ENCODE measurements at regions not wholly inside any gene's neighbourhood (a gene's known extent, or its start where the extent isn't known, plus 50 kb on each side); places are given as distances from the start of the nearest gene placed in this dataset.
"Not testable (repeated sequence)": the region's sequence is repeated elsewhere in the genome, so short reads cannot be mapped to it uniquely, and the experiment has no call there.

DNA sequence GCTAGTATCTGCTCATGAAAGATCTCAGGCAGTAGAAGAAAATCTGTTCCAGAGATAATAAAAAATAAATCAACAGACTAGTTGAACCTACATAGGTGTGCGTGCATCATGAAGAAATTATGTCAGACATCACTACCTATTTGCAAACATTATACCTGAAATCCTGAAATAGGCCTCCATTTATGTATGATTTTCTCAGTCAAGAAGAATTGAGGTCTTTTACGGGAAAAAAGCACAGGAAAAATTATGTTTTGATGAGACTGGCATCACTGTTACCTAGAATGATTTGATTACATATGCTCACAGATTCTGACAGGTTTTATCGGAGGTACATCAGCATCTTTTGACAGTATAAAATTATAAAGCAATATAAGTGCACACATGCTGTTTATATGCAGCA lies 1570.5 kb upstream of the NUDT12 start:
- no peak for DNase-seq

- DNase-seq: no peak
Observed at GRCh38 chr5:105132581-105132980, 1570.0 kb upstream of the NUDT12 start.

DNA sequence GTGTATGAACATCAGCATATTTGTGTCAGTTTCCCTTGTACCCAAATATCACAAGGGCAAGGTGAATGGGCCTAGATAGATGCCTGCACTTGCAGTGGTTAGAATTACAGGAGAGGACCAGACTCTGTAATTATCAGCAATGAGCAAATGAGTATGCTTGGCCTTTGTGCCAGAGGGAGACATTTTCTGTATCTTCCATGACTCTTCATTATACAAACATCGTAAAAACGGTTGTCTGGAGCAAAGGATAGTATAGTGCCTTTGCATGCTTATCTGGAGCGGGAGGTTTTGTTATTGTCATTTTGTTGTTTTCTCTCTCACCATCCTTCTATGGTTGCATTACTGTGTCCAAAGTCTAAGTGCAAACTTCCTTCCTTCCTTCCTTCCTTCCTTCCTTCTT lies 1568.5 kb upstream of the NUDT12 start:
- no peak for DNase-seq

DNA sequence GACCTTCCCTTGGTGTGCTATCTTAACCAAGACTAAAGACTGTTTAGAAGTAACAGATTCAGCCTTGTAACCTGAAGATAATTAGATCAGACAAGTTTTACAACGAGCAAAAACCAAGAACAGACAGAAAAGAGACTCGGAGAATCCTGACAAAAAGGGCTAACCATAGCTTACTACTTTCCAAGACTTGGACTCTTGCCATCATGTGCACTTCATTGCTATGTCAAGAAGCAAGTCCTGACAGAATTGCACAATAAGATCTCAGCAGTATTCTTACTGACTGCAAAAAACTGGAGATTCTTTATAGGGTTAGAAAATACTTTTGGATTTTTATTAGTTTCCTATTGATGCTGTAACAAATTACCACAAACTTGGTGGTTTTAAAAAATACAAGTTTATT lies 1539.0 kb upstream of the NUDT12 start:
- no peak for DNase-seq

DNA sequence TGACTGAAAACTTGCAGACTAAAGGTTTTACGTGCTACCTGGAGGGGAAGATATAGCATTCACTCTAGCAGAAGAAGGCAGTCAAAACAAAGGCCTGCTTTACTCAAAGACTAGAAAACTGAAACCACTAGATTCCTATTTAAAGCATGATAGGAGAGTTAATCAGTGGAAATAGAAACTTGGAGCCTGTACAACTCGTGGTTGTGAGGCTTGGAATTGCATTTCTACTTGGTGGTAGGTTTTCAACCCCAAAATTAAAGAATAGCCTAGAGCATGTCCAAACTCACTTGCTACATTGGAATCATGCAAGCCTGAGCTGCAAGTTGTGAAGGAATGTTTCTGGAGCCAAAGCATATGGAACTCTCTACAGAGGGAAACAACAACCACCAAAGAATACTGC lies 1526.4 kb upstream of the NUDT12 start:
- DNase-seq: no peak

DNA sequence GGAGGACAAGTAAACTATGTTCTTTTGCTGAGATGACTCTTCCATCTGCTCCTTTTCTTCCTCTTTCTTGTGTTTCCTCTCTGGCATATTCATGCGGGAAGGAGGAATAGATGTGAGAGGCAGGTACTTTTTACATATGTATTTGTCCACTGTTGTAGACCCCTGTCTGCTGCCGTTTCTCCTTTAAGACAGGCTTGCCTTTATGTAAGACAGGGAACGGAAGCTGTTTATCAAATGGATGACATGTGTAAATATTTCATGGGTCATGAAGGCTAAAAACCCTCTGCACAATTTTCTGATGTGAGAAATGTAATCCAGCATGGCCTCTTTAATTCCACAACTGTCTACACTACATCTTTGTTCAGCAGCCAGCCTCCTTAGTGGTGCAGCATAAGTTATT lies 1525.5 kb upstream of the NUDT12 start:
- no peak for DNase-seq

DNA sequence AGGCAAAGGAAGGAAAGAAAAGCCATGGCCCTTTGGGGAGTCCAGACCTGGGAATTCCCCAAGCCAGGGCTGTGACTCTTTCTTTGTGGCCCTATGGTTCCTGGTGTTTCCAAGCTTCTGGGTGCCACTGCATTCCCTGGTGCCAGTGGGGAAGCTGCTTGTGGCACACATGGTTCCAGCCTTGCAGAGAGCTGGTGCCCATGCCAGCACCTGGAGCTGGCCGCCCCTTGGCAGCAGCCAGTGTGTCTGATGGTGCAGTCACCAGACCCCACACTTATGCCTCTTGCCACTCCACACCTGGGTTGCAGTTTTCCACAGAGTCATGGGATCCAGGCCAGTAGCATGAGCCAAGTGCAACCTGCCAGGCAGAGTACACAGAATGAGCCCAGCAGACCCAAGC lies 1495.3 kb upstream of the NUDT12 start:
- DNase-seq: no peak

- DNase-seq: no peak
Observed at GRCh38 chr5:105057001-105057436, 1494.4 kb upstream of the NUDT12 start.

GRCh38 chr5:105054406-105054805 lies 1491.8 kb upstream of the NUDT12 start:
- no peak for DNase-seq

DNA sequence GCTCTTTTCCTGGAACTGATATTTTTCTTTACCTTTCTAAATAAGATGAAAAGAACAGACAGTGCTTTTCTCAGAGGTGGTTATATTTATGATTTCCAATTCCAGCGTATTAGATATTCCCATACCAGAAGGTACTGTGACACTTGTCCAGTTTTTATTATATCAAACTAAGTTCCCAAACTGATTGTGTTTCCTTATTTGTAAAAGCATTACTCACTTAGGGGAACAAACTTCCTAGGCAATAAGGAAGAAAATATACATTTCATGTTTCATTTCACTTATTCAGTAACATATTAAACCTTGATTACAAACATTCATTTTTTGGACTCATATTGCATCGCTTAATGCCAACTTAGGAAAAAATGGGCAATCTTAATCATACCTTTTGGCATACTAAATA lies 1480.0 kb upstream of the NUDT12 start:
- DNase-seq: no peak

- DNase-seq: not testable (repeated sequence)
Observed at GRCh38 chr5:105036814-105037213, 1474.2 kb upstream of the NUDT12 start.

DNA sequence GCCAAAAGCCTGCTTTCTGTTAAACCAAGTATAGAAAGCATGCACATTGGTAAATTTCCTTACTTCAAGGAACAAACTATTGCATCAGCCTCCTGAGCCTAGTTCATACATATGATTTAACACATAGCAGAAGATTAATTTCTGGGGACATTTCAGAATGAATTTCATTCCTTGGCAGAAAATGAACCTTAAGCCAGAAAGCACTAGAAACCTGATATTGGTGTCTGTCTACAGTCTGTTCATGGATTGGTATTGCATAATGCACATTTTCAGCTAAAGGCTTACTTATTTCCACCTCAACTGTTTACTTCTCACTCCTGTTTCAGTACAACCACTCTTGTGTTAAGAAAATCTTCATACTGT lies 1471.8 kb upstream of the NUDT12 start:
- DNase-seq: no peak

GRCh38 chr5:105033637-105034400 lies 1471.2 kb upstream of the NUDT12 start:
- DNase-seq: no peak

- no peak for DNase-seq
Observed at GRCh38 chr5:105032917-105033316, 1470.3 kb upstream of the NUDT12 start.

DNA sequence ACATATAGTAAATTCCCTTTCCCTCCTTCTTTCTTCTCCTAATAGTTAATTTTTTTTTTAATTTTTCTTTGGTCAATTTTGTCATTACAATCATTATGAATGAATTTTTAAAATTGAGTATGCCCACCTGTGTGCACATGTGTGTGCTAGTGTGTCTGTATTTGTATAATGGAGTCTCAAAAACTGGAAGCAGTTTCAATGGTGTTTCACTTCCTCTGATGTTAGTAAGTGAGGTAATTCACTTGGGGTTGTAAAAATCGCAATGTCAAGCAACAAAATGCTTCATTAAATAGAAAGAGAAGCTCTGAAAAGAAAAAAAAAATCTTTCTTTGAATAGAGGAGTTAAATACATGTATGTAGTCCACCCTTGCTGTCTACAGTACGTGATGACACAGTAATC lies 1467.6 kb upstream of the NUDT12 start:
- no peak for DNase-seq

- no peak for DNase-seq
Observed at GRCh38 chr5:105015098-105015497, 1452.5 kb upstream of the NUDT12 start.

DNA sequence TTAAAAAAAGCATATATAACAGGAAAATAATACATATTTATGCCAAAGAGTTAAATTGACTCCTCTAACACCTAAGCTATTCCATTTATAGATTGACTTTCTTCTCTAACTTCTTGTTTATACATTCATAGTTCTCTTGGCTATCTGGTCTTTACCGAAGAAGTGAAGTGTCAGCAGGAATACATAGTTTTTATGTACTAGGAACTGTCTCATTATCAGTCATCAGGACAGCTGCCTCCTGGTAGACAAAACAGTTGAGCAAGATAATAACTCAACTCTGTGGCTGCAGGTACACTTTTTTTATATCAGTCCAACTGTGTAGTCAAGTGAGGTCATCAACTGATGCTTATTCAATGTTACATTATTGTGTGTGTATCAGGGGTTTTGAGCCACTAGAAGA lies 1436.0 kb upstream of the NUDT12 start:
- DNase-seq: no peak

DNA sequence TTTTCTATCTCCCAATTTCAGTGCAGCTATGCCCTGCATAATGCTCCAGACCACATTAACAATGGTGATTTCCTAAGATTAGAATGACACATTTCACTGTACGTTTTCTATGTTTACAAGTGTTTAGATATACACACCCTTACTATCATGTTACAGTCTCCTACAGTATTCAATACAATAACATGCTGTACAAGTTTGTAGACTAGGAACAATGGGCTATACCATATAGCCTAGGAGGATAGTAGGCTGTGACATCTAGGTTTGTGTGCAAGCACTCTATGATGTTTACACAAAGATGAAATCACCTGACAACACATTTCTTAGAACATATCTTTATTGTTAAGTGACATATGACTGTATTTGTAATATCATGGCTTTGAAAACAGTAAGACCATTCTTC lies 1435.6 kb upstream of the NUDT12 start:
- DNase-seq: no peak

- DNase-seq: no peak
Observed at GRCh38 chr5:104987074-104987473, 1424.5 kb upstream of the NUDT12 start.

DNA sequence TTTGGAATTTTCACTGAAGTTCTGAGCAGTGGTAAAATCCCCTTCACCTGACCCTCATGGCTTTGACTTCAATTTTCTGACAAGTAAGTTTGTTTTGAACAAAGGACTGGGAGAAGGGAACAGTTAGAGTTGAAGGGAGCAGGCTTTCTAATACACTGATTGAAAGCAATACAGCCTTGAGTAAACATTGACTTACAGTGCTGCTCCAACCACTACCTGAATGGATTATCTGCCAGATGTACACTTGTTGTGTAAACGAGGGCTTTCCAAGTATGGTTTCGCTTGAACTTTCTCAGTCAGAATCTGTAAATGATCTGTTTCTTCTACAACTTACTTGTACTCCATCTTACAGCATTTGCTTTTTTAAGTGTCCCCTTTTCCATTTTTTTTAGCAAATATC lies 1414.9 kb upstream of the NUDT12 start:
- no peak for DNase-seq

GRCh38 chr5:104967806-104968410 lies 1405.3 kb upstream of the NUDT12 start:
- DNase-seq: no peak

DNA sequence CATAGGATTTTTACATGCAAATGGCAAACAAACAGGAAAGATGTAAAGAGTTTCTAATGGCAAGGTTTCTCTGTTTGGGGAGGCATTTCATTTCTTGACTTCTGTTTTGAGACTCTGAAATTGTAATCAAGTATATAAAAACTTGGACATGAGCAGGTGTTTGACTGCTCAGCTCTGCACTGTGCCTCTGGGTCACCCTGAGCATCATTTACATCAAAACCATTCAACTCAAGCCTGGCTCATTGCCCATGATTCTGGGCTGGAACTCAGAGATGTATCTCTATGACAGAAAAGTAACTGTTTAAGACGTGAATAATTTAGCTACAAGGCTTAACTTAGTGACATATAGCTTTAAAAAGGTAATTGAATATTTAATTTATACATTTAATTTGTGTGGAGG lies 1402.4 kb upstream of the NUDT12 start:
- no peak for DNase-seq

- DNase-seq: no peak
Observed at GRCh38 chr5:104955479-104955878, 1392.9 kb upstream of the NUDT12 start.

All from anterior cingulate cortex (tissue), 58 donors.